C4-2B (cell line): ENCODE measurements at regions not wholly inside any gene's neighbourhood (a gene's known extent, or its start where the extent isn't known, plus 50 kb on each side); places are given as distances from the start of the nearest gene placed in this dataset.
A peak's percentile ranks its signal among the peaks of the same experiment; 100 is the strongest.

Source experiments
- H3K27ac ChIP-seq: fragments of 450-650 bp; 2 replicates; pipeline ENCODE4 v1.5.1; 2017
- CTCF ChIP-seq: fragments of 450-650 bp; conservative IDR thresholded peaks from 2 replicates; pipeline ENCODE4 v1.5.1; 2017; ENCODE audit warnings: mild to moderate bottlenecking
- ZFX ChIP-seq: fragments of 450-650 bp; IDR thresholded peaks from 2 replicates; pipeline ENCODE4 v1.6.1; 2017

DNA sequence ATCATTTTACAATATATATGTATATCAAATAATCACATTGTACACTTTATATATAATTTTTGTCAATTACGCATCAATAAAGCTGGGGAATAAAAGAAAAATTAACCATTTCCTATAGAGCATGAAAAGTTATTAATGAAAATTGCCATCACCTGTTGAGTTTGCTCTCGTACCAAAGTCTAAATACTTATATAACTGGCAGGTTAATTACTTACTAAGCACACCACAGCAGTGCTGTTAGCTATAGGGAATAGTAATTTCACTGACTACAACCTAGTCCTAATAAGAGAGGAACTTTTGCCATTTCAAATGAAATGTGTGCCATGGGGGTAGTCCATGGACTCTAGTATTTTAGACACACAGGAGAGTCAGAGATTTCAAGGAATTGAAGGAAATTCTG is 176.9 kb upstream of the COL1A2 start:
- TF ChIP-seq ZFX: no peak
- no peak for TF ChIP-seq CTCF
- H3K27ac ChIP-seq: no peak overlapping the region

DNA sequence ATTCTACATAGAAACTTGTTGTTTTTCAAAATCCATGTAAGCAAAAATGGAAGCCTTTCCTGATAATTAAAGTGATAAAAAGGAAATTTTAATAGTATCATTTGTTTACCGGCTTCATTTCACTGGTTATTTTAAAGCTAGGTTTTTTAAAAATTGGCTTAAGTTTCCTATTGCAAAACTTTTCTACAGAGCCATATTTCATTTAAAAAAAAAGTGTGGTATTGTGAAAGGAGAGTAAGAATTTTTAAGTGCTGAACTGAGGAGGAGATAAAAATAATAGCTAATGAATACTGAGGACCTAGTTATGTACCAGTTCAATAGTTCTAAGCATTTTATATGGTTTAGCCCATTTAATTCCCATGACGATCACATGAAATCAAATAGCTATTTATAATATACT is 172.2 kb upstream of the COL1A2 start:
- TF ChIP-seq ZFX (no peak), CTCF (no peak)
- no peak overlapping the region for H3K27ac ChIP-seq

GRCh38 chr7:94223375-94224084 is 171.2 kb upstream of the COL1A2 start:
- 0 out of 2 replicates have a peak, but pooled peaks have one; percentile 2 for TF ChIP-seq CTCF
- TF ChIP-seq ZFX: 0 out of 2 replicates have a peak, but pooled peaks have one; percentile 13
- no peak overlapping the region for H3K27ac ChIP-seq

GRCh38 chr7:94228223-94228622 is 166.5 kb upstream of the COL1A2 start:
- no peak for TF ChIP-seq CTCF
- TF ChIP-seq ZFX: no peak
- no peak overlapping the region for H3K27ac ChIP-seq

GRCh38 chr7:94228678-94229077 is 166.0 kb upstream of the COL1A2 start:
- TF ChIP-seq ZFX: no peak

GRCh38 chr7:94231305-94231704 is 163.4 kb upstream of the COL1A2 start:
- no peak for TF ChIP-seq ZFX
- TF ChIP-seq CTCF: no peak
- H3K27ac ChIP-seq: no peak overlapping the region

More at GRCh38 chr7:94228678-94229077, 166.0 kb upstream of the COL1A2 start:
- H3K27ac ChIP-seq: no peak overlapping the region

DNA sequence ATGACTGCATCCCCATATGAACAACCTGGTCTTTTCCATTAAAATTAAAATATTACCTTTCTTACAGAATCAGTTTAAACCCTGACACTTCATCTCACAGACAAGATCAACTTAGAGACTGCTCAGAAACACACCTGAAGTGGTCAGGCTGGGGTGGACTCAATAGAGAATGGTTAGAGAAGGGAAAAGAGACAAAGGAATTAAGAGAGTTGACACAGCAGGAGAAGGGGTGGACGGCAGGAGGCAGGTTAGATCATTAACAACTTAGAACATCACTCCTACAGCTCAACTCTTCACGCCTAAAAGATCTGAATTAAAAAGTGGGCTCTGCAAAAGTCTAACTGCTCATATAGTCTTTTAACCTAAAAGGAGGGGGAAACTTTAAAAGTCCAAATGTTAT is 157.7 kb upstream of the COL1A2 start:
- no peak for TF ChIP-seq CTCF
- TF ChIP-seq ZFX: no peak
- H3K27ac ChIP-seq: no peak overlapping the region

GRCh38 chr7:94237417-94237816 is 157.3 kb upstream of the COL1A2 start:
- H3K27ac ChIP-seq: no peak overlapping the region
- TF ChIP-seq ZFX (no peak), CTCF (no peak)
